ENCODE measurements at regions not wholly inside any gene's neighbourhood (a gene's known extent, or its start where the extent isn't known, plus 50 kb on each side); places are given as distances from the start of the nearest gene placed in this dataset.

- TF ChIP-seq, protein P1, sequence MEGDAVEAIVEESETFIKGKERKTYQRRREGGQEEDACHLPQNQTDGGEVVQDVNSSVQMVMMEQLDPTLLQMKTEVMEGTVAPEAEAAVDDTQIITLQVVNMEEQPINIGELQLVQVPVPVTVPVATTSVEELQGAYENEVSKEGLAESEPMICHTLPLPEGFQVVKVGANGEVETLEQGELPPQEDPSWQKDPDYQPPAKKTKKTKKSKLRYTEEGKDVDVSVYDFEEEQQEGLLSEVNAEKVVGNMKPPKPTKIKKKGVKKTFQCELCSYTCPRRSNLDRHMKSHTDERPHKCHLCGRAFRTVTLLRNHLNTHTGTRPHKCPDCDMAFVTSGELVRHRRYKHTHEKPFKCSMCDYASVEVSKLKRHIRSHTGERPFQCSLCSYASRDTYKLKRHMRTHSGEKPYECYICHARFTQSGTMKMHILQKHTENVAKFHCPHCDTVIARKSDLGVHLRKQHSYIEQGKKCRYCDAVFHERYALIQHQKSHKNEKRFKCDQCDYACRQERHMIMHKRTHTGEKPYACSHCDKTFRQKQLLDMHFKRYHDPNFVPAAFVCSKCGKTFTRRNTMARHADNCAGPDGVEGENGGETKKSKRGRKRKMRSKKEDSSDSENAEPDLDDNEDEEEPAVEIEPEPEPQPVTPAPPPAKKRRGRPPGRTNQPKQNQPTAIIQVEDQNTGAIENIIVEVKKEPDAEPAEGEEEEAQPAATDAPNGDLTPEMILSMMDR (IDR thresholded peaks at IDR 0.05; ENCODE audit: low read depth, low read length), result no peak
- TF ChIP-seq EZH2phosphoT487 (IDR thresholded peaks at IDR 0.05; ENCODE audit: low read depth), result no peak
Observed at GRCh38 chr1:34683616-34684015, 71.2 kb upstream of the GJB5 start.

Measured in OCI-LY3 (cell line).